ENCODE measurements at regions not wholly inside any gene's neighbourhood (a gene's known extent, or its start where the extent isn't known, plus 50 kb on each side); places are given as distances from the start of the nearest gene placed in this dataset.

DNA sequence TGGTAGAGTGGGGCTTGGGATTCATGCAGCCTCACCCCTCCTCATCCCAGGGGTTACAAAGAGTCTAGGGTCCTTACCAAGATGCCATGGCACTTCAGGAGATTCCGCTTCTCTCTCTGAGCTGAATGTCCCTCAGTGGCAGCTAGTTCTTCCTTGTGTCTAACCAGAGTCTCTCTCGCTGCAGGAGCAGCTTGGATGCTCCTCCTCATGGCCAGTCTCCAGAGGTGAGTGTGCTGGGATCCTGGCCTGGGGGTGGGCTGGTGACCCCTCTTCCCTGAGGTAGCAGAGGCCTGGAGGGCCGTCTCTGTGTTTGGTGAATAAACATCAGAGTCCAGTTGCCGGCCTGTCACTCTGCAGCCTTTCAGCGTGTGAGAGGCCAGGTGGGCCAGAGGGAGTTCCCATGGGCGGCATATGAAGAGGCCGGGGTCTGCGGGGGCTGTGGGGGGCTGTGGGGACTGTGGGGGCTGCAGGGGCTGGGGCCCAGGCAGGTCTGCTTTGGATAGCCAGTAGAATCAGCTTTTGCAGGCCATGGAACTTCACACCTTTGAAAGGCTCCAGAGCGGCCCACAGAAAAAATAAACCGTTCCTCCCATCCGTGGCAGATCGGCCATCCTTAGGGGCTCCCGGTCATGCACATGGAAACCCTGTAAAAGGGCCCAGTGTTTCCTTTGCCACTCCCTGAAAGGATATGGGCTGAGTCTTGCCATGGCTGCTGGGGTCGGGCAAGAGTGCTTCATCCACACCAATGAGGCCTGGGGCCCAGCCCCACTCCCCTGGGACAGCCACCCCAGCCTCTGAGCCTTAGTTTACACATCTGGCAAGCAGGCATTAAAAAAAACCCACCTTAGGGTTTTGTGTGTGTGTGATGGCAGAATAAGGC is 256.4 kb downstream of the FOXD2 start:
- Mint-ChIP-seq H3K4me1 (ENCODE audit: unreplicated experiment) (no peaks in the 10 kb centered on the region), H3K4me3 (ENCODE audit: unreplicated experiment) (no peak overlapping the region), H3K36me3 (ENCODE audit: unreplicated experiment) (no peaks in the 10 kb centered on the region), H3K27ac (ENCODE audit: unreplicated experiment) (no peak overlapping the region), H3K27me3 (ENCODE audit: unreplicated experiment) (peaks cover 15% of the 10 kb centered on the region), H3K9me3 (ENCODE audit: unreplicated experiment) (no peaks in the 10 kb centered on the region)
- peak; percentile 57 for DNase-seq (ENCODE audit: extremely low spot score, unreplicated experiment)
- TF ChIP-seq, protein P1, sequence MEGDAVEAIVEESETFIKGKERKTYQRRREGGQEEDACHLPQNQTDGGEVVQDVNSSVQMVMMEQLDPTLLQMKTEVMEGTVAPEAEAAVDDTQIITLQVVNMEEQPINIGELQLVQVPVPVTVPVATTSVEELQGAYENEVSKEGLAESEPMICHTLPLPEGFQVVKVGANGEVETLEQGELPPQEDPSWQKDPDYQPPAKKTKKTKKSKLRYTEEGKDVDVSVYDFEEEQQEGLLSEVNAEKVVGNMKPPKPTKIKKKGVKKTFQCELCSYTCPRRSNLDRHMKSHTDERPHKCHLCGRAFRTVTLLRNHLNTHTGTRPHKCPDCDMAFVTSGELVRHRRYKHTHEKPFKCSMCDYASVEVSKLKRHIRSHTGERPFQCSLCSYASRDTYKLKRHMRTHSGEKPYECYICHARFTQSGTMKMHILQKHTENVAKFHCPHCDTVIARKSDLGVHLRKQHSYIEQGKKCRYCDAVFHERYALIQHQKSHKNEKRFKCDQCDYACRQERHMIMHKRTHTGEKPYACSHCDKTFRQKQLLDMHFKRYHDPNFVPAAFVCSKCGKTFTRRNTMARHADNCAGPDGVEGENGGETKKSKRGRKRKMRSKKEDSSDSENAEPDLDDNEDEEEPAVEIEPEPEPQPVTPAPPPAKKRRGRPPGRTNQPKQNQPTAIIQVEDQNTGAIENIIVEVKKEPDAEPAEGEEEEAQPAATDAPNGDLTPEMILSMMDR (IDR thresholded peaks at IDR 0.05), result no peak

DNA sequence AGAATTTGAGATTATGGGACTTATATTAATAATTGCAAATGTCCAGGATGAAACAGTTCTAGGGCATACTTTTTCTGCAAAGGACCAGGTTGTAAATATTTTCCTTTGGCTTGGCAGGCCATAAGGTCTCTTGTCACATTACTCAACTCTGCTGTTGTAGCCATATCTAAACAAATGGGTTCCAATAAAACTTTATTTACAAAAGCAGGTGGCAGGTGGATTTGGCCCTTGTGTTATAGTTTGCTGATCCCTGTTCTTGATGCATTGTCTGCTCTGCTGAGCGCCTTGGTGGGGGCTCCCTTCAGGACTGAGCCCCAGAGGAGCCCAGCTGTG is 258.5 kb downstream of the FOXD2 start:
- no peak for DNase-seq (ENCODE audit: extremely low spot score, unreplicated experiment)
- Mint-ChIP-seq H3K27ac (ENCODE audit: unreplicated experiment) (no peak overlapping the region), H3K4me3 (ENCODE audit: unreplicated experiment) (no peak overlapping the region), H3K27me3 (ENCODE audit: unreplicated experiment) (peaks cover 1% of the 10 kb centered on the region), H3K4me1 (ENCODE audit: unreplicated experiment) (no peaks in the 10 kb centered on the region), H3K36me3 (ENCODE audit: unreplicated experiment) (no peaks in the 10 kb centered on the region), H3K9me3 (ENCODE audit: unreplicated experiment) (no peaks in the 10 kb centered on the region)
- TF ChIP-seq, protein P1 (IDR thresholded peaks at IDR 0.05), result no peak

- H3K36me3 Mint-ChIP-seq (ENCODE audit: unreplicated experiment), result no peaks in the 10 kb centered on the region
- TF ChIP-seq, protein P1 (IDR thresholded peaks at IDR 0.05), result no peak
- H3K9me3 Mint-ChIP-seq (ENCODE audit: unreplicated experiment), result no peaks in the 10 kb centered on the region
- no peak overlapping the region for H3K27ac Mint-ChIP-seq (ENCODE audit: unreplicated experiment)
- DNase-seq (ENCODE audit: extremely low spot score, unreplicated experiment), result no peak
- no peaks in the 10 kb centered on the region for H3K27me3 Mint-ChIP-seq (ENCODE audit: unreplicated experiment)
- no peaks in the 10 kb centered on the region for H3K4me1 Mint-ChIP-seq (ENCODE audit: unreplicated experiment)
- H3K4me3 Mint-ChIP-seq (ENCODE audit: unreplicated experiment), result no peak overlapping the region
These were observed 259.0 kb downstream of the FOXD2 start for GRCh38 chr1:47696737-47697441.

DNA sequence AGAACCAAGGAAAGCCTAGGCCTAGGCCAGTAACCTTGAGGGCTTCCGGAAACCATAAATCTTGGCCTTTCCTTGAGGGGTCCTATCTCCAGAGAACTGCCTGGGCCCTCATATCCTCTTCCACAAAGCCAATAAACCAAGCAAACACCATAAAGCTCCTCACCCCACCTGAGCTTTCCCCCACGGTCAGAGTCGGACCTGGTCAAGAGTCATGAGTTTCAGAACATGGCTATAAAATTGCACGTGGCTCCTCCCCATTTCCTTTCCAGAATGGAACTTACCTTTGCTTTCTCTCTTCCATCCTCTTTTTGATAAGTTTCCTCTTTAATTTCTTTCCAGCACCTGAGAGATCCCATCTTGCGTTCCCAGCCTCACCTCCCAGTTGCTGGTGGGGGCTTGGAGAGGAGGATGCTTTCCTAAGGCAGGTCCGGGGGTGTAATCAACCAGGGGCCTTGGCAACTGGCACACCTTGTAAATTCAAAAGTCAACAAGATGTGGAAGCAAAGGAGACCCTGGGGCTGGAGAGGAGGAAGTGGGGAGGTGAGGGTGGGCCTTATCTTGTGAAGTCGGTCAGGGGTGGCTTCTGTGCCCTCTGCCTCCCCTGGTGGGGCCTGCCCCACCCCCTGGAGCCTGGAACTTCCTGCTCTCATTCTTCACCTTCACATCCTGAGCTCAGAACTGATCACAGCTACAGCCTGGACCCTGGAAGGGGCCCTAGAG is 259.9 kb downstream of the FOXD2 start:
- Mint-ChIP-seq H3K27me3 (ENCODE audit: unreplicated experiment) (no peaks in the 10 kb centered on the region), H3K4me1 (ENCODE audit: unreplicated experiment) (no peaks in the 10 kb centered on the region)

More for the DNA sequence above, 259.9 kb downstream of the FOXD2 start:
- Mint-ChIP-seq H3K36me3 (ENCODE audit: unreplicated experiment) (no peaks in the 10 kb centered on the region), H3K9me3 (ENCODE audit: unreplicated experiment) (no peaks in the 10 kb centered on the region), H3K4me3 (ENCODE audit: unreplicated experiment) (no peak overlapping the region), H3K27ac (ENCODE audit: unreplicated experiment) (no peak overlapping the region)
- TF ChIP-seq, protein P1 (IDR thresholded peaks at IDR 0.05), result no peak
- no peak for DNase-seq (ENCODE audit: extremely low spot score, unreplicated experiment)
